ENCODE measurements at regions not wholly inside any gene's neighbourhood (a gene's known extent, or its start where the extent isn't known, plus 50 kb on each side); places are given as distances from the start of the nearest gene placed in this dataset.

DNA sequence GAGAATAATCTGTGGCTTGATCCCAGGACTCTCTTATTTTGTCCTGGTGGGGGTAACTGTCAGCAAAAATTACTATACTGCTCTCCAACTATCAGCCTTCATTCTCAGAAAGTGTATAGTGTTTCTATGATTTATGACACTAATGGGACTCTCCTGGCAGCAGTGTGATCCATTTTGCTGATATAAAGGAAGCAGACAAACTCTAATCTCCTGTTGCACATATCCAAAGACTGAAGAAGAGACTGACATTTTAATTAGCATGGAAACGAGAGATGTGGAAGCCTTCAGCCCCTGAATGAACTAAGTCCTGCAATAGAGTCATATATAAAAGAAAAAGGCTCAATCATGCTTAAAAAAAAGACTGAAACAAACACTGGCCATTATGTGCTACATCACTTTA lies 127.8 kb upstream of the SSTR1 start:
- no peaks in the 10 kb centered on the region for H3K9me3 ChIP-seq (ENCODE audit: low read depth)
- H3K27ac Mint-ChIP-seq = no peak overlapping the region
- H2AFZ ChIP-seq (replicated peaks) = no peak overlapping the region
- H3K27me3 Mint-ChIP-seq (ENCODE audit: insufficient read depth, low read depth) = no peaks in the 10 kb centered on the region
- H3K36me3 Mint-ChIP-seq = no peaks in the 10 kb centered on the region
- H3K9ac ChIP-seq = no peak overlapping the region
- no peaks in the 10 kb centered on the region for H3K4me1 Mint-ChIP-seq
- no peak overlapping the region for H3K4me3 Mint-ChIP-seq
- H3K4me2 ChIP-seq = no peak overlapping the region
- H3K9me3 Mint-ChIP-seq = peaks cover 2% of the 10 kb centered on the region
- TF ChIP-seq CTCF (IDR thresholded peaks at IDR 0.05) = no peak
- no peak overlapping the region for H3K27ac ChIP-seq
- H3K36me3 ChIP-seq = no peaks in the 10 kb centered on the region
- H3K4me1 ChIP-seq = peaks cover 5% of the 10 kb centered on the region
- H3F3A ChIP-seq (ENCODE audit: low read depth) = no peaks in the 10 kb centered on the region
- no peak overlapping the region for H3K4me3 ChIP-seq
- no peaks in the 10 kb centered on the region for H3K79me2 ChIP-seq (ENCODE audit: low read depth)
- no peak for DNase-seq (ENCODE audit: low spot score)
- H4K20me1 ChIP-seq (ENCODE audit: low read depth) = no peaks in the 10 kb centered on the region
- no peaks in the 10 kb centered on the region for H3K27me3 ChIP-seq

- H3F3A ChIP-seq (ENCODE audit: low read depth) = no peaks in the 10 kb centered on the region
- H3K4me2 ChIP-seq = no peak overlapping the region
- no peak for TF ChIP-seq EZH2phosphoT487 (IDR thresholded peaks at IDR 0.05)
- TF ChIP-seq CTCF (IDR thresholded peaks at IDR 0.05) = no peak
- TF ChIP-seq EZH2 (IDR thresholded peaks at IDR 0.05) = no peak
- H4K20me1 ChIP-seq (ENCODE audit: low read depth) = no peaks in the 10 kb centered on the region
- H3K4me3 Mint-ChIP-seq = no peak overlapping the region
- H3K27ac ChIP-seq = no peak overlapping the region
- DNase-seq (ENCODE audit: low spot score) = no peak
- no peak overlapping the region for H3K9ac ChIP-seq
- peaks cover 2% of the 10 kb centered on the region for H3K9me3 Mint-ChIP-seq
- no peak overlapping the region for H3K27ac Mint-ChIP-seq
- no peaks in the 10 kb centered on the region for H3K27me3 ChIP-seq
- peaks cover 5% of the 10 kb centered on the region for H3K4me1 ChIP-seq
- no peaks in the 10 kb centered on the region for H3K36me3 ChIP-seq
- H3K4me3 ChIP-seq = no peak overlapping the region
- no peaks in the 10 kb centered on the region for H3K36me3 Mint-ChIP-seq
- H3K27me3 Mint-ChIP-seq (ENCODE audit: insufficient read depth, low read depth) = no peaks in the 10 kb centered on the region
- no peaks in the 10 kb centered on the region for H3K79me2 ChIP-seq (ENCODE audit: low read depth)
- no peak overlapping the region for H2AFZ ChIP-seq (replicated peaks)
- no peaks in the 10 kb centered on the region for H3K4me1 Mint-ChIP-seq
- H3K9me3 ChIP-seq (ENCODE audit: low read depth) = no peaks in the 10 kb centered on the region
Observed at GRCh38 chr14:38080696-38081095, 127.0 kb upstream of the SSTR1 start.

GRCh38 chr14:38083039-38083438 lies 124.7 kb upstream of the SSTR1 start:
- Mint-ChIP-seq H3K9me3 (no peaks in the 10 kb centered on the region), H3K27me3 (ENCODE audit: insufficient read depth, low read depth) (no peaks in the 10 kb centered on the region), H3K36me3 (no peaks in the 10 kb centered on the region), H3K4me1 (no peaks in the 10 kb centered on the region), H3K4me3 (no peak overlapping the region), H3K27ac (no peak overlapping the region)
- Histone ChIP-seq H3K4me1 (no peaks in the 10 kb centered on the region), H3K79me2 (ENCODE audit: low read depth) (no peaks in the 10 kb centered on the region), H3K9ac (no peak overlapping the region), H3K27ac (no peak overlapping the region), H3K9me3 (ENCODE audit: low read depth) (no peaks in the 10 kb centered on the region), H2AFZ (replicated peaks) (no peak overlapping the region), H3F3A (ENCODE audit: low read depth) (no peaks in the 10 kb centered on the region), H3K4me2 (no peak overlapping the region), H3K27me3 (no peaks in the 10 kb centered on the region), H3K4me3 (no peak overlapping the region), H3K36me3 (no peaks in the 10 kb centered on the region), H4K20me1 (ENCODE audit: low read depth) (no peaks in the 10 kb centered on the region)
- DNase-seq (ENCODE audit: low spot score) = no peak
- TF ChIP-seq EZH2phosphoT487 (IDR thresholded peaks at IDR 0.05) (no peak), CTCF (IDR thresholded peaks at IDR 0.05) (no peak), EZH2 (IDR thresholded peaks at IDR 0.05) (no peak)

DNA sequence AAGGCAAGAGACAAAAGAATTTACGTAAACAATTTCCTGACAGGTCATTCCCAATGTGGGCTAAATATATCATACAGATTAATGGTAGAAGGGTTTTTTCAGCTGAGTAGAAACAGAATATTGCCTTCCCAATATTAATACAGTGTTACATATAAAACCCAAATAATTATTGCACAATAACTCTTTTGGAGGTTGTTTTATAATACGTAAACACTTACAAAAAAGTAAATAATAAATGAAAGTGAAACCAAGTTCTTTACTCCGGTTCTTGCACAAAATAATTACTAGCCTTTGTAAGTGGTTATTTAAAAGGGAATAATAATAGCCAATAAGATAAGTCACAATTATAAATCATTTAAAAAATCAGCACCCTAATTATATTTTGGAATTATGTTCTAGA lies 118.6 kb upstream of the SSTR1 start:
- Histone ChIP-seq H3K4me1 (no peaks in the 10 kb centered on the region), H3K79me2 (ENCODE audit: low read depth) (no peaks in the 10 kb centered on the region), H3K36me3 (no peaks in the 10 kb centered on the region), H3F3A (ENCODE audit: low read depth) (no peaks in the 10 kb centered on the region), H2AFZ (replicated peaks) (no peak overlapping the region), H3K9me3 (ENCODE audit: low read depth) (peaks cover 5% of the 10 kb centered on the region), H4K20me1 (ENCODE audit: low read depth) (no peaks in the 10 kb centered on the region), H3K4me3 (no peak overlapping the region), H3K4me2 (no peak overlapping the region), H3K27ac (no peak overlapping the region), H3K27me3 (no peaks in the 10 kb centered on the region), H3K9ac (no peak overlapping the region)
- DNase-seq (ENCODE audit: low spot score) = no peak
- Mint-ChIP-seq H3K27ac (no peak overlapping the region), H3K9me3 (peaks cover 7% of the 10 kb centered on the region), H3K36me3 (no peaks in the 10 kb centered on the region), H3K27me3 (ENCODE audit: insufficient read depth, low read depth) (no peaks in the 10 kb centered on the region), H3K4me3 (no peak overlapping the region), H3K4me1 (no peaks in the 10 kb centered on the region)
- TF ChIP-seq CTCF (IDR thresholded peaks at IDR 0.05) (no peak), EZH2 (IDR thresholded peaks at IDR 0.05) (no peak), EZH2phosphoT487 (IDR thresholded peaks at IDR 0.05) (no peak)
